Bronchial epithelial cell (primary cell): ENCODE measurements at regions not wholly inside any gene's neighbourhood (a gene's known extent, or its start where the extent isn't known, plus 50 kb on each side); places are given as distances from the start of the nearest gene placed in this dataset.

Experiments
- DNase-seq: peaks from one replicate; pipeline ENCODE4 v3.0.0-alpha.2; 2010; ENCODE audit warnings: low read depth
- FAIRE-seq: peaks from 2 replicates; lab custom pipeline; 2011; peaks lifted over from hg19 to GRCh38; lab: Jason Lieb, UNC
- H3K27me3 ChIP-seq: 2 replicates; pipeline ENCODE4 v1.5.1; 2011; ENCODE audit warnings: low read length; ENCODE audit not compliant: control insufficient read depth, insufficient read depth
- H3K36me3 ChIP-seq: 2 replicates; pipeline ENCODE4 v1.5.1; 2011; ENCODE audit warnings: low read length; ENCODE audit not compliant: control insufficient read depth, insufficient read depth
- H3K4me3 ChIP-seq: 2 replicates; pipeline ENCODE4 v1.5.1; 2011; ENCODE audit warnings: mild to moderate bottlenecking, low read depth, low read length, control low read depth
- TF ChIP-seq, protein P1 (sequence below): IDR thresholded peaks from 2 replicates; pipeline ENCODE4 v1.5.1; 2011; ENCODE audit warnings: mild to moderate bottlenecking, moderate library complexity, low read length, control low read depth, inconsistent platforms; ENCODE audit not compliant: insufficient read depth, severe bottlenecking

DNA sequence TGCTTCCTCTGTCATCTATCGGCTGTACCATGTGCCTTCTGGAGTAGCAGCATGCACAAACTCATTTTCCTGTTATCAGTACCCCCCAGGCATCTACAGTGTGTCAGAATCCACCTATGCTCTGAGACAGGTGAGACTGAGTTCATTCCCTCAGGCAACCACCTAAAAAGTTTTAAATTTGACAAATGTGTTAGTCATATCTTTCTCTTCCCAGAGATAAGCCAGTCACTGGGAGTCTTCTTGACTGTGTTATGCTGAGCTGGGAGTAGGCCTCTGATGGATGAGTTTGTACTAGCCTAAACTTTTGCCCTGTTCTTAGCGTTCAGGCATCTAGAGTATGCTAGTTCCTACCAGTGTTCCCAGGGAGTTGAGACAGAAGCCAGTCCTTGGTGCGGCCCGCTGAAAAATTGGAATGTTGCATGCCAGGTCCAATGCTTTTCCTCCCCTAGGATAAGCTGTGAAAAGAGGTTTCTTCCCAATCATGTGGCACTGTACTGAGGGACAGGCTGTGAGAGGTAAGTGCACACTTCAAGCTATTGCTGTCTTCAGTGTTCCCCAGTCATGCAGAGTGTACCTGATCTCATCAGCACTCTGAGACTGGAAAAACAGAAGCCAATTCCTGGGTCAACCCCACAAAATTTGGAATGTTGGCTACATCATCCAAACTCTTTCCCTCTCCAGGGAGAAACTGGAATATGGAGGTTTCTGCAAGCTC is 1202.3 kb downstream of the NCAM2 start:
- H3K27me3 ChIP-seq: no peaks in the 10 kb centered on the region
- no peak overlapping the region for H3K4me3 ChIP-seq
- FAIRE-seq: no peak
- H3K36me3 ChIP-seq: no peaks in the 10 kb centered on the region
- DNase-seq: peak; percentile 23
- TF ChIP-seq, protein P1, sequence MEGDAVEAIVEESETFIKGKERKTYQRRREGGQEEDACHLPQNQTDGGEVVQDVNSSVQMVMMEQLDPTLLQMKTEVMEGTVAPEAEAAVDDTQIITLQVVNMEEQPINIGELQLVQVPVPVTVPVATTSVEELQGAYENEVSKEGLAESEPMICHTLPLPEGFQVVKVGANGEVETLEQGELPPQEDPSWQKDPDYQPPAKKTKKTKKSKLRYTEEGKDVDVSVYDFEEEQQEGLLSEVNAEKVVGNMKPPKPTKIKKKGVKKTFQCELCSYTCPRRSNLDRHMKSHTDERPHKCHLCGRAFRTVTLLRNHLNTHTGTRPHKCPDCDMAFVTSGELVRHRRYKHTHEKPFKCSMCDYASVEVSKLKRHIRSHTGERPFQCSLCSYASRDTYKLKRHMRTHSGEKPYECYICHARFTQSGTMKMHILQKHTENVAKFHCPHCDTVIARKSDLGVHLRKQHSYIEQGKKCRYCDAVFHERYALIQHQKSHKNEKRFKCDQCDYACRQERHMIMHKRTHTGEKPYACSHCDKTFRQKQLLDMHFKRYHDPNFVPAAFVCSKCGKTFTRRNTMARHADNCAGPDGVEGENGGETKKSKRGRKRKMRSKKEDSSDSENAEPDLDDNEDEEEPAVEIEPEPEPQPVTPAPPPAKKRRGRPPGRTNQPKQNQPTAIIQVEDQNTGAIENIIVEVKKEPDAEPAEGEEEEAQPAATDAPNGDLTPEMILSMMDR: no peak

DNA sequence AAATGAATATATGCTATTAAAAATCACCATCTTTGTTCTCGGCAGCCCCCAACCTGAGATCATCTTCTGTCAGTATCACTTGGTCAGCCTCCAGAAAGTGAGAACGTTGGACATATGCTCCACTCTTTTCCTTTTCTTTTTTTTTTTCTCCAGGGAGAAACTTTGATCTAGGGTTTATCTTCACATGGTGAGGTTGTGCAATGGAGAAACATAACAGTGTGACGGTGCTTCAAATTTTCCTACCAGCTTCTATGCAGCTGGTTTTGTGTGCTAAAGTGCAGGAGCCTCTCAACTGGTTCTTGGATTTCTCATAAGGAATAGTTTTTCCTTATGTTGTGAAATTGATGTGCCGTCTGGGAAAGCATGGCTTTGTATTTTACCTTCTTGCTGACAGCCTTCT is 1202.9 kb downstream of the NCAM2 start:
- H3K4me3 ChIP-seq: no peak overlapping the region
- TF ChIP-seq, protein P1: no peak
- no peaks in the 10 kb centered on the region for H3K27me3 ChIP-seq
- FAIRE-seq (no peak), DNase-seq (no peak)
- no peaks in the 10 kb centered on the region for H3K36me3 ChIP-seq

DNA sequence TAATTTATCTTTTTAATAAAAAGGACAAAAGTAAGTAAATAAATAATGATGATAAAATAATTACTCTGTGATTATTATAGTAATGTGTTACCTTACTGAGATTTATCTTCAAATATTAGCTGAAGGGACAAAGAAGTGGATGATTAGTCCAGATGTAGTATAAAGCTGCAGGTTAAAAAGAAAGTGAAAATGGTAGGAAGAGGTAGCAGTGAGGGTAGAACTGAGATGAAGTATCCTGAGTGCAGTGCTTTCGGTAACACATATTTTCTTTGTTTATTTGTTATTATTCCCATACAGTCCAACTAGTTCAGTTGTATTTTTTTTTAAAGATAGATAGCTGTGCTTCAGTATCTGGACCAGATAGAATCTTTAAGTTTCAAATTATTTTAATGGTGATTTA is 1203.5 kb downstream of the NCAM2 start:
- TF ChIP-seq, protein P1: no peak
- no peak for FAIRE-seq
- no peaks in the 10 kb centered on the region for H3K36me3 ChIP-seq
- DNase-seq: no peak
- no peaks in the 10 kb centered on the region for H3K27me3 ChIP-seq
- no peak overlapping the region for H3K4me3 ChIP-seq

DNA sequence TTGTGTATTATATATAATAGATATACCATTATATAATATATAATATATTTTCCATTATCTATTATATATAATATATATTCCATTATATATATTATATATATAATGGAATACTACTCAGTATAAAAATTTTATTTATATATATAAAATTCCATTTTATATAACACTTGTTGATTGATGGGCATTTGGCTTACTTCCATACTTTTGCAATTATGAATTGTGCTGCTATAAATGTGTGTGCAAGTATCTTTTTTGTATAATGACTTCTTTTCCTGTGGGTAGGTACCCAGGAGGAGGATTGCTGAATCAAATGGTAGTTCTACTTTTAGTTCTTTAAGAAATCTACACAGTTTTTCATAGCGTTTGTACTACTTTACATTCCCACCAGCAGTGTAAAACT is 1211.1 kb downstream of the NCAM2 start:
- FAIRE-seq (no peak), DNase-seq (no peak)
- TF ChIP-seq, protein P1: no peak
- H3K4me3 ChIP-seq: no peak overlapping the region
- H3K27me3 ChIP-seq: no peaks in the 10 kb centered on the region
- no peaks in the 10 kb centered on the region for H3K36me3 ChIP-seq

DNA sequence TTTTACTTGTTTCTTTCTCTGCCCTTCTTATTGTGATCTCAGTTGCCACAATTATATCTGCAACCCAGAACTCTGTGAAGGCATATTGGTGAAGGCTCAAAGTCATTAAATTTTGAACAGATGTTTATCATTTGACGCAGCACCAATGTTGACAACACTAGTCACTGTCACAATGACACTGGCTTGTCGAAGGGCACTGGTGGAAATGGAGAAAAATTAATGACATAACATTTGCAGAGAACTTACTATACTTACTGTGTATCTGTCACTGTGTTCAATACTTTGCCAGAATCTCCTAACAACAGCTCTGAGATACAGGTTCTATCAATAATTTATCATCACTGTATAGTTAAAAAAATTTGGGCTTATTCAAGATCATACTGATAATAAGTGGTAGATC is 1213.7 kb downstream of the NCAM2 start:
- FAIRE-seq: no peak
- no peaks in the 10 kb centered on the region for H3K27me3 ChIP-seq
- TF ChIP-seq, protein P1: no peak
- H3K36me3 ChIP-seq: no peaks in the 10 kb centered on the region
- no peak for DNase-seq
- H3K4me3 ChIP-seq: no peak overlapping the region

DNA sequence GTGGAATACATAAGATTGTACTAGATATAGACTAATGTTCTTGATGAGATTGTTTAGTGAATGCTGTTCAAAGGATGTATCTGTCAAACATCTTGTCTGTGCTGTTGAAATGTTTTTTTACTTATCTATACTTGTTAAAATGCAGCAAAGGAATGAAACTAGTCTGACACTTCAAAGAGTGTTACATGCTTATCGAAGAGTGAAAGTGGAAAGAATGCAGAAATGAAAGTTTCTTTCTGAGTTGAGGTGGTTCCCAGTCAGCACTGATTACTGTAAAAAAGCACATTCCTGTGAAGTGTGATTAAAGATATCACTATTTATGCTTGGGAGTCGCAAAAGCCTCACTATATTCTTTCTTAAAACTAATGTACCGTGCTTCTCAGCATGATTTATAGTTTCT is 1225.2 kb downstream of the NCAM2 start:
- H3K27me3 ChIP-seq: no peaks in the 10 kb centered on the region
- no peak for DNase-seq
- no peak for FAIRE-seq
- TF ChIP-seq, protein P1: no peak
- H3K4me3 ChIP-seq: no peak overlapping the region
- H3K36me3 ChIP-seq: no peaks in the 10 kb centered on the region
